ENCODE measurements at regions not wholly inside any gene's neighbourhood (a gene's known extent, or its start where the extent isn't known, plus 50 kb on each side); places are given as distances from the start of the nearest gene placed in this dataset.

GRCh38 chr6:106789428-106790148 lies 160.2 kb downstream of the QRSL1 start:
- H3K4me2 ChIP-seq (ENCODE audit: low read length), result no peak overlapping the region
- no peak overlapping the region for H2AFZ ChIP-seq (ENCODE audit: low read depth, low read length)
- H3F3A ChIP-seq (ENCODE audit: insufficient read depth, low read length, poor library complexity, severe bottlenecking), result no peaks in the 10 kb centered on the region
- no peaks in the 10 kb centered on the region for H3K79me2 ChIP-seq (replicated peaks; ENCODE audit: insufficient read depth, low read length)
- no peak for TF ChIP-seq REST (IDR thresholded peaks at IDR 0.05; ENCODE audit: borderline replicate concordance)
- TF ChIP-seq EP300 (conservative IDR thresholded peaks at IDR 0.05; ENCODE audit: poor library complexity, severe bottlenecking), result no peak
- no peak for TF ChIP-seq RAD21 (conservative IDR thresholded peaks at IDR 0.05)
- TF ChIP-seq SMC3 (conservative IDR thresholded peaks at IDR 0.05; ENCODE audit: poor library complexity), result no peak
- no peak for TF ChIP-seq MXI1 (conservative IDR thresholded peaks at IDR 0.05; ENCODE audit: poor library complexity, severe bottlenecking)
- TF ChIP-seq POLR2AphosphoS5 (IDR thresholded peaks at IDR 0.05), result no peak
- TF ChIP-seq CTCF (IDR thresholded peaks at IDR 0.05; ENCODE audit: poor library complexity, severe bottlenecking), result no peak
- TF ChIP-seq EZH2 (IDR thresholded peaks at IDR 0.05; ENCODE audit: borderline replicate concordance, insufficient read depth, low read length, poor library complexity, severe bottlenecking), result no peak
- no peak for TF ChIP-seq TAF1 (IDR thresholded peaks at IDR 0.05; ENCODE audit: low read depth)
- H3K9ac ChIP-seq (ENCODE audit: low read length), result no peak overlapping the region
- no peaks in the 10 kb centered on the region for H3K36me3 ChIP-seq (ENCODE audit: insufficient read depth, low read length)
- no peaks in the 10 kb centered on the region for H3K27me3 ChIP-seq (ENCODE audit: insufficient read depth, low read depth, low read length)
- H3K4me3 ChIP-seq (ENCODE audit: low read length), result no peak overlapping the region
- H3K9me2 ChIP-seq (ENCODE audit: insufficient read depth, low read length), result no peaks in the 10 kb centered on the region
- H3K27ac ChIP-seq (ENCODE audit: low read length), result no peak overlapping the region
- H3K9me3 ChIP-seq (ENCODE audit: low read length), result no peaks in the 10 kb centered on the region
- no peaks in the 10 kb centered on the region for H4K20me1 ChIP-seq (ENCODE audit: insufficient read depth)

- TF ChIP-seq TAF1 (IDR thresholded peaks at IDR 0.05; ENCODE audit: low read depth) (no peak), CTCF (IDR thresholded peaks at IDR 0.05; ENCODE audit: poor library complexity, severe bottlenecking) (no peak), EP300 (conservative IDR thresholded peaks at IDR 0.05; ENCODE audit: poor library complexity, severe bottlenecking) (no peak), SMC3 (conservative IDR thresholded peaks at IDR 0.05; ENCODE audit: poor library complexity) (no peak), RAD21 (conservative IDR thresholded peaks at IDR 0.05) (no peak), MXI1 (conservative IDR thresholded peaks at IDR 0.05; ENCODE audit: poor library complexity, severe bottlenecking) (no peak), EZH2 (IDR thresholded peaks at IDR 0.05; ENCODE audit: borderline replicate concordance, insufficient read depth, low read length, poor library complexity, severe bottlenecking) (no peak), POLR2AphosphoS5 (IDR thresholded peaks at IDR 0.05) (no peak), REST (IDR thresholded peaks at IDR 0.05; ENCODE audit: borderline replicate concordance) (no peak)
- Histone ChIP-seq H3K27me3 (ENCODE audit: insufficient read depth, low read depth, low read length) (no peaks in the 10 kb centered on the region), H3K27ac (ENCODE audit: low read length) (no peak overlapping the region)
Measured at GRCh38 chr6:106788761-106789160, 159.4 kb downstream of the QRSL1 start.

More at GRCh38 chr6:106788761-106789160, 159.4 kb downstream of the QRSL1 start:
- Histone ChIP-seq H3K9ac (ENCODE audit: low read length) (no peak overlapping the region), H3K9me3 (ENCODE audit: low read length) (no peaks in the 10 kb centered on the region), H2AFZ (ENCODE audit: low read depth, low read length) (no peak overlapping the region), H3K79me2 (replicated peaks; ENCODE audit: insufficient read depth, low read length) (no peaks in the 10 kb centered on the region), H3K9me2 (ENCODE audit: insufficient read depth, low read length) (no peaks in the 10 kb centered on the region), H3F3A (ENCODE audit: insufficient read depth, low read length, poor library complexity, severe bottlenecking) (no peaks in the 10 kb centered on the region), H3K4me2 (ENCODE audit: low read length) (no peak overlapping the region), H4K20me1 (ENCODE audit: insufficient read depth) (no peaks in the 10 kb centered on the region), H3K4me3 (ENCODE audit: low read length) (no peak overlapping the region), H3K36me3 (ENCODE audit: insufficient read depth, low read length) (no peaks in the 10 kb centered on the region)

Measured in neural cell (in vitro differentiated cells).